ENCODE measurements at regions not wholly inside any gene's neighbourhood (a gene's known extent, or its start where the extent isn't known, plus 50 kb on each side); places are given as distances from the start of the nearest gene placed in this dataset.

- Histone ChIP-seq H3K4me1 (ENCODE audit: control insufficient read depth, insufficient read depth, low read length) (no peaks in the 10 kb centered on the region), H3K9me3 (ENCODE audit: control insufficient read depth, low read length) (no peaks in the 10 kb centered on the region), H3K36me3 (ENCODE audit: control insufficient read depth, insufficient read depth, low read length) (no peaks in the 10 kb centered on the region), H3K27ac (ENCODE audit: low read depth, low read length) (peak overlapping the region; percentile 21), H3K4me3 (ENCODE audit: low read length) (no peak overlapping the region), H3K9ac (ENCODE audit: extremely low read depth, low read length, poor library complexity, severe bottlenecking) (no peak overlapping the region), H3K27me3 (ENCODE audit: control insufficient read depth, insufficient read depth, low read length, poor library complexity, severe bottlenecking) (no peaks in the 10 kb centered on the region)
- no peaks in the 10 kb centered on the region for H3K9me3 Mint-ChIP-seq
- H3K27ac Mint-ChIP-seq: no peak overlapping the region
- WGBS, 2 experiments (ENCODE audit: insufficient coverage in 1 of 2, insufficient read length in 1 of 2): 80 to 89% methylated on average over 13 to 16 of the region's 16 CpGs
- H3K4me1 Mint-ChIP-seq: peaks cover 8% of the 10 kb centered on the region
- no peak overlapping the region for H3K4me3 Mint-ChIP-seq
- DNase-seq: peak; percentile 59
- peaks cover 20% of the 10 kb centered on the region for H3K27me3 Mint-ChIP-seq (ENCODE audit: insufficient read depth)
- TF ChIP-seq CTCF (conservative IDR thresholded peaks at IDR 0.05): no peak
- no peaks in the 10 kb centered on the region for H3K36me3 Mint-ChIP-seq (ENCODE audit: low read depth)
These were observed 102.8 kb downstream of the DACT2 start for GRCh38 chr6:168216751-168217191.

GRCh38 chr6:168216117-168216516, 103.5 kb downstream of the DACT2 start:
- Mint-ChIP-seq H3K9me3 (no peaks in the 10 kb centered on the region), H3K4me3 (no peak overlapping the region), H3K27me3 (ENCODE audit: insufficient read depth) (peaks cover 20% of the 10 kb centered on the region), H3K27ac (no peak overlapping the region), H3K4me1 (peaks cover 8% of the 10 kb centered on the region), H3K36me3 (ENCODE audit: low read depth) (no peaks in the 10 kb centered on the region)
- Histone ChIP-seq H3K4me3 (ENCODE audit: low read length) (no peak overlapping the region), H3K4me1 (ENCODE audit: control insufficient read depth, insufficient read depth, low read length) (no peaks in the 10 kb centered on the region), H3K9ac (ENCODE audit: extremely low read depth, low read length, poor library complexity, severe bottlenecking) (no peak overlapping the region), H3K9me3 (ENCODE audit: control insufficient read depth, low read length) (no peaks in the 10 kb centered on the region), H3K36me3 (ENCODE audit: control insufficient read depth, insufficient read depth, low read length) (no peaks in the 10 kb centered on the region), H3K27me3 (ENCODE audit: control insufficient read depth, insufficient read depth, low read length, poor library complexity, severe bottlenecking) (no peaks in the 10 kb centered on the region), H3K27ac (ENCODE audit: low read depth, low read length) (peak overlapping the region; percentile 0)
- WGBS, 2 experiments (ENCODE audit: insufficient coverage in 1 of 2, insufficient read length in 1 of 2): 26 to 53% methylated on average over 5 to 6 of the region's 6 CpGs
- peak; percentile 23 for TF ChIP-seq CTCF (conservative IDR thresholded peaks at IDR 0.05)
- DNase-seq: peak; percentile 79

- Mint-ChIP-seq H3K27ac (peak overlapping the region; percentile 48), H3K4me1 (peaks cover 8% of the 10 kb centered on the region), H3K4me3 (no peak overlapping the region), H3K36me3 (ENCODE audit: low read depth) (no peaks in the 10 kb centered on the region), H3K27me3 (ENCODE audit: insufficient read depth) (peaks cover 20% of the 10 kb centered on the region), H3K9me3 (no peaks in the 10 kb centered on the region)
- Histone ChIP-seq H3K9me3 (ENCODE audit: control insufficient read depth, low read length) (no peaks in the 10 kb centered on the region), H3K27ac (ENCODE audit: low read depth, low read length) (no peak overlapping the region), H3K4me3 (ENCODE audit: low read length) (no peak overlapping the region), H3K36me3 (ENCODE audit: control insufficient read depth, insufficient read depth, low read length) (no peaks in the 10 kb centered on the region), H3K9ac (ENCODE audit: extremely low read depth, low read length, poor library complexity, severe bottlenecking) (no peak overlapping the region), H3K4me1 (ENCODE audit: control insufficient read depth, insufficient read depth, low read length) (no peaks in the 10 kb centered on the region), H3K27me3 (ENCODE audit: control insufficient read depth, insufficient read depth, low read length, poor library complexity, severe bottlenecking) (no peaks in the 10 kb centered on the region)
- DNase-seq: peak; percentile 43
- no peak for TF ChIP-seq CTCF (conservative IDR thresholded peaks at IDR 0.05)
- WGBS, 2 experiments (ENCODE audit: insufficient coverage in 1 of 2, insufficient read length in 1 of 2): 91 to 93% methylated on average over 17 to 23 of the region's 23 CpGs
These were observed 104.3 kb downstream of the DACT2 start for GRCh38 chr6:168215121-168215808.

Data from endodermal cell (in vitro differentiated cells).